Pons (tissue), 1 donor: ENCODE measurements at regions not wholly inside any gene's neighbourhood (a gene's known extent, or its start where the extent isn't known, plus 50 kb on each side); places are given as distances from the start of the nearest gene placed in this dataset.
A peak's percentile ranks its signal among the peaks of the same experiment; 100 is the strongest.

ENCODE experiments used
- DNase-seq: peaks from one replicate; pipeline ENCODE4 v3.0.0-alpha.2; 2016; ENCODE audit warnings: low spot score

DNA sequence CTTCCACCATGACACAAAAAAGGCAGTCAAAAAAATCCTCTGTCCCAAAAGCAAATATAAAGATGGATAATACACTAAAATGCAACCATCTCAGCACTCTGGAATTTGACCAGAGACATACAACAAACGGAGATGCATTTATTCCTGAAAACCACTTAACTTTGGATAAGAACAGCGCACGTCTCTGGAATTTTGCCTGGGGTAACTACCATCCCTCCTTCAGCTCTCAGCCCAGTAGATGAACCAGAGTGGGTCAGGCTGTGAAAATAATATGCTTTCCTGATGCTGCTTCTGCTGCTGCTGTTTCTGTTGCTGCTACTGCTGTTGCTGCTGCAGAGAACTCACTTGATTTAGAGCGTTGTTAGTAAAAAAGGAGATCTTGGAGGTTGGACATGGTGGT is 133.8 kb upstream of the ACVR2A start:
- no peak for DNase-seq

DNA sequence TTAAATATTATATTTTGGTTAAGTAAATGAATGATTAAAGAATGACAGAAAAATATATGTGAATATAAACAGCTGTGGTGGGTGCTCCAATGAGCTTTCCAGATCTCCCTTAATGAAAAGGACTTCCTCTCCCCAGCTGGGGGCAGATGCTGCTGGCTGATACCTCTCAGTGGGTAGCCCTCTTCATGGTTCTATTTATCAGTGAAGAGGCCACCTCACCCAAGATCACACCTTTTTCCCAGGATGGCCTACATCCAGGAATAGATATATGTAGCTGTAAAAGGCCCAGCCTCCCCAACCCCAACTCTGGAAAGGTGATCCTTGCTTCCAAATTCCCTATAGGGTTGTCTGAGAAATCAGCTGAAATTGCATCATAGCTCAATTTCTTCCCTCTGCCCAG is 135.2 kb upstream of the ACVR2A start:
- DNase-seq, result no peak

DNA sequence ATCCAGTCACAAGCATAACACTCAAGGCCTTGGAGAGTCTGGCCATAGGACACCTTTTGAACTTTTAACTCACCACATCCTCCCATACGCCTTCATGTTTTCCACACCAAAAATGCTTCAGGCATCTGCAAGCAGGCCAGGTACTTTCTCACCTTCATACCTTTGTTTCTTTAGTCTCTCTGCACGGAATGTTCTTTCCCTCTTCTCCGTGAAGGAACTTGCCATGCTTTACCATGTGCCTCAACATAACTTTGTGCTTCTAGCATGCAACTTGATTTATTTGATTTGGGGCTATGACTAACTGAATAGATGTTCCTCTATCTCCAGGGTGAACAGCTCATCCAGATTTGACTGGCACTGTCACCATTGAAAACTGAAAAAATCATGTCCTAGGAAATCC is 141.7 kb upstream of the ACVR2A start:
- no peak for DNase-seq

DNA sequence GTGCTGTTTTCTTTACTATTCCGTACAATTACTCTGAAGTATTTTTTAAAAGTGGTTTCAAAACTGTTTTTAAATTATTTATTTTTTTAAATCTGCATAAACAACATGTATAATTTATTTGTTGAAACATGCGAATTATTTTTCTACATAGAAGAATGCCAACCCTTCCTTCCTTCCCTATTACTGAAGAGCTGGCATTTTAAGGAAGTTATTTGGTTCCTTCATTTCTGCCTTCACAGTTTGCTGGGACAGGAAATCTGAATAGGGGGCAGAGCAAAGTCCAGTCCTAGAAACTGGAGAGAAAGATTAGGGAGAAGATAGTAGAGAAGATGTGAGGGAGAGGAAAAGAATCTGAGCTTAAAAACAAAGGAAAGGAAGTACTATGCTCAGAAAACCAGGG is 146.7 kb upstream of the ACVR2A start:
- no peak for DNase-seq

DNA sequence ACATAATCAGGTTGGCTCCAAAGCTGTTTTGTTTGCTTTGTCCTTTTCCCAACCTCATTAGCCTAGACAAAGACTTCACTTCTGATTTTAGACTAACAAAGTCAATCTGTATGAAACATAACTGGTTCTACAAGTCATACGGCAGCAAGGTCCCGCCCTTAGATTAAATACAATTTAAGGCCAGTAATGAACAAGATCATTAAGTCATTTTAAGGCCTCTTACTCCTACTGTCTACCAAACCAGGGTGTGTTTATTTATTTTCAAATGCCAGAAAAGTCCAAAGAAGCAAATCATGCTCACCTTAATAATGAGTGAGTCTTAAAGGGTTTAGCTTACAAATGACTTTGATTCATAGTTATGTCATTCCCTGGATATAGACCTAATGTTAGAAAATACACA is 148.4 kb upstream of the ACVR2A start:
- no peak for DNase-seq

DNA sequence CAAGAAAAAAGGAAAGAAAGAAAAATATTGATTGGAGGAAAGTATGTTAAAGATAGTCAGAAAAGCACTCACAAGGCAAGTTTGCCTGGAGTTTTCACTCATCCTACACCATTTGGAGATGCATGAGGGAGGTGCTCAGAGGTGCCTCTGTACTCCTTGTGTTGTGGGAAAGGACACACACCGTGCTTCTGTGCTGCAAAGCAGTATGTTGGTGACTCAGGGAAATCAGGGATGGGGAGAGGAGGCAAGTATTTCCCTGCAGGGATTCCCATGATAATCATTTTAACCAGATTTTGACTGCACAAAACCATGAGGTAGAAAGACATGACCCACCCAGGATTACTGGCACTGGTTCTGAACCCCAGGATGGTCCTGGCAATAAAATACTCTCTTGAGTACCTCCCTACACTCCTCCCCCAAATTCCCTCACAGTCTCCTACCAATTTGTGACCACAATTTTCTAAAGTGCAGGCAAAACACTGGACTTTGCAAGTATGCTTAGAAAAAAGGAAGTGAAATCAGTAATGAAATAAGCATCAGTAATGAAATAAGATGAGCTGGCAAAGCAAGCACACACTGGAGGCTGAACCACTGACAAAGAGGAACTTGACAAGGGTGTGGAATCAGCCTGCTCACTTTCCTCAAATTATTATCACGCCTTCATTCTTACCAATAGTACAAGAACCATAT is 155.5 kb upstream of the ACVR2A start:
- peak; percentile 61 for DNase-seq

DNA sequence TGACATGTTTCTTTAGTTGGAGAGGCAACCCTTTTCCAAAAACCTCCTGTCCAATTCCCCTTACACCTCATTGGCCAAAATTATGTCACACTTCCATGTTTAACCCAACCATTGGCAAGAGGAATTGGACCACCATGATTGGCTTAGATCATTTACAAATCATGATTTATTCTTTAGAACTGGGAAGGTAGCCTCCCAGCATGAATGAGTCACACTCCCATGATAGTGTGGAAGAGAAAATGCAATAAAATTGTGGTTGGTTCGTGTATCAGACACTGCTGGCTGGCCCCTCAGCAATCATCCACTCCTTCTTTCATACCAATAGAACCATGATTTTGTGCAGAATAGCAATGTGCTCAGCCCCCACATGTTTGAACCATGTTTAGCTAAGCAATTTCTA is 156.6 kb upstream of the ACVR2A start:
- DNase-seq, result no peak

DNA sequence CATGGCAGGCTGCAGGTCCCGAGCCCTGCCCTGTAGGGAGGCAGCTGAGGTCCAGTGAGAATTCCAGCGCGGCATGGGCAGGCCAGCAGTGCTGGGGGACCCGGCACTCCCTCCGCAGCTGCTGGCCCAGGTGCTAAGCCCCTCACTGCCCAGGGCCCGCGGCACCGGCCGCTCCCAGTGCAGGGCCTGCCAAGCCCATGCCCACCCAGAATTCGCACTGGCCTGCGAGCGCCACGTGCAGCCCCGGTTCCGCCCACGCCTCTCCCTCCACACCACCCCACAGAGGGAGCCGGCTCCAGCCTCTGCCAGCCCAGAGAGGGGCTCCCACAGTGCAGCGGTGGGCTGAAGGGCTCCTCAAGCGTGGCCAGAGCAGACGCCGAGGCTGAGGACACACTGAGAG is 158.5 kb upstream of the ACVR2A start:
- DNase-seq, result no peak

DNA sequence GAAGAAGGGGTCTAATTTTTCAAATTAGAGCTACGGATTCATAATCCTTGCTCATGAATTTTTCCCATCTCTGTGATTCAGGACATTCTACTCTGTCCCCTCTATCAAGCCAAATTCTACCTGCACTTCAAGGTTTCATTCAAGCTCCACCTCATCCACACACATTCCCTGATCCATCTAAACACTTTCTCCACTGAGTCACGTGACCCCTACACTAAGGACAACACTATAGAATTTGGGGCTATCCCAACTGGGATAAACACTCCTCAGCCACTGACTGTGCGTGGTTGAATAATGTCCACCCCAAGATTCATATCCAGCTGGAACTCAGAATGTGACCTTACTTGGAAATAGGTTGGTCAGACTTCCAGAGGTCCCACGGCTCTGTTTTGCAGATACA is 159.9 kb upstream of the ACVR2A start:
- no peak for DNase-seq

DNA sequence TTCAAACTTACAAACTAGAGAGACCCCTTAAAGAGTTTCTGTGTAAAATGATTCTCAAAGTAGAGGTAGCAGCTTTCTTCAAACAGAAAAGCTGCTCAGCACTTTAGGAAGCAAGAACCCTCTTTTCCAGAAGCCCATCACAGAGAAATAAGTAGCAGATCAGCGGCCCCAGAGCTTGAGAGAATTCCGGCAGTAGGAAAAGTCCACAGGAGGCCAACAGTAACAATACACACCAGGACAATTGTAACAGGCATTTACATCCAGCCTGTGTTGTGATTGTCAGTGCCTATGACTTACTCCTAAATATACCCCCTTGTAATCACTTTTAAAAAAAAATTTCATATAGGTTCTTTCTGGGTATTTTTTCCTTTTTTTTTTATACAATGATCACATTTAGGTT is 161.4 kb upstream of the ACVR2A start:
- DNase-seq, result no peak

DNA sequence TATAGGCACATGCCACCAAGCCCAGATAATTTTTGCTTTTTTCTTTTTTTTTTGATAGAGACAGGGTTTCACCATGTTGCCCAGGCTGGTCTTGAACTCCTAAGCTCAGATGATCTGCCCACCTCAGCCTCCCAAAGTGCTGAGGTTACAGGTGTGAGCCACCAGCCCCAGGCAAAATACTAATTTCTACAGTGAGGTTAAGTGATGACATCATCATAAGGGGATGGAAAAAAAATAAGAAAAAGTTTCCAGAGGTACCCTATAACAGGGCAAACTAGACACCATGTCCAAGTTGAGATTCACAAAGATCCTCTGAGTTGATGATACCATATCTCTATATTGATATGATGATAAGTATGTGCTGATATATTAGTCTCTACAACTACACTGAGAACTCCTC is 163.7 kb upstream of the ACVR2A start:
- DNase-seq, result no peak

DNA sequence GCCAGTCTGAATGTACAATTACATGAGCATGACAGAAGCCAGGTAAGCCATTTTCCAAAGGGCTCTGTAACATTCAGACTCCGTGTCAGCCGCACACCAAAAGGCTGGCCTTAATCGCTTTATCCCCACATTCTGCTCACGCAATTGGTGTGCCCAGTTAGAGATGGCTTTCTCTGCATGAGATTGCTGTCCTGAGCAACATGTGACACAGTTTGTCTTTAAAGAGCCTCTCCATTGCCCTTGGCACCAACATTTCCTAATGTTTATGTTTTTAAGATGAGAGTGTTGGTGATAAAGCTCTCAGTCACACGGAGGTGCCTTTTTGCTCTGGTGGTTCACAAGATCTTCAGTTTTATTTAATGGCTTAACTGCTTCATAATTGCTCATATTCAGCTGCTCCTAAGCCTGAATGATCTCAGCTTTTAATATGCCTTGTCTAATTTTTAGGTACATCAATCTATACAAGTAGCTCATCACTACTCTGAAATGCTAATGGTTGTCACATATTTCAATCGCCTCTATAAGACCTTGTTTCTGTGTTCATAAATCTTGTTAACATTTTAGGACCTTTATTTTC is 164.8 kb upstream of the ACVR2A start:
- no peak for DNase-seq

DNA sequence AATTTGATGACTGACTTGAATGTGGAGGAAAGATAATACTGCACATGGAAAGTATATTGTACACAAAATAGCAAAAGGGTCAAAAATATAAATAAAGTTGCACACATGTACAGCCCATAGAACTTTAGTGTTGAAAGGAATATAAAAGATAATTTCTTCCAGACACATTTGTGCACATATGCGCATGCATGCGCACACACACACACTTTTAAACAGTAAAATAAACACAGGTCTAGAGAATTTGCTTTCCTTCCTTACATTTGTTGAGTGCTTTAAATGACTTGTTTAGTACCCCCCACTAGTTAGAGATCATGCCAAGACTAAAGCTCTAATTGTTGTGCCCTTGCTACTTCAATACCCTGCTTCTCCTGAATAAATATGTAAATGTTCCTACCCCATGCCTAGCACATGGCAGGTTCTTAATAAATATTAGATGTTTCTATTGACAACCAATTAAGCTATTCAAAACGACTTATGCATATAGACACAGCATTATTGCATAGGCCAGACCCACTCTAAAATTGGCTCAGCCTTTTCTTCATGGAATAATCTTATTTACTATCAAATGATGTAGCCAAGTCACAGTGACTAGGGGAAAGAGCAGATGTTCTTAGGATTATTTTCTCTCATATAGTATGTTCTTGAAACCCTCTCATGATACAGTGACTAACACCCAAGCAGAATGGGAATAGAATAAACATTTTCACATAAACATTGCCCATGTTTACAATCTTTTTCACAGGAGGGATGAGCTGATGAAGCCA is 165.5 kb upstream of the ACVR2A start:
- no peak for DNase-seq

DNA sequence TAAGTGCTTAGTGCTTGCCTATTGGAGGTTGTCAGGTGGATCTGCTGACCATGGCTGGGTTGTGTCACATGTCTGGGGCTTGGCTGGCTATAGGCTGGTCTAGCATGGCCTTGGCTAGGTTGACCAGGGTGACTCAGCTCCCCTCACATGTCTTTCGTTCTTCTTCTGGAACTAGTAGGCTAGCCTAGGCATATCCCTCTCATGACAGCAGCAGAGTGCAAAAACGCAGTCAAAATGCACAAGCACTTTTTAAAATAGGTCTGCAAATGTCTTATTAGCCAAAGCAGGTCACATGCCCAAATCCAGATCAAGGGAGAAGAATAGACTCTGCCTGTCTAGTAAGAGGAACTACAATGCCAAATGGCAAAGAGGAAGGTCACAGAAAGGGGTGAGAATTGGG is 179.7 kb upstream of the ACVR2A start:
- DNase-seq, result peak; percentile 41

DNA sequence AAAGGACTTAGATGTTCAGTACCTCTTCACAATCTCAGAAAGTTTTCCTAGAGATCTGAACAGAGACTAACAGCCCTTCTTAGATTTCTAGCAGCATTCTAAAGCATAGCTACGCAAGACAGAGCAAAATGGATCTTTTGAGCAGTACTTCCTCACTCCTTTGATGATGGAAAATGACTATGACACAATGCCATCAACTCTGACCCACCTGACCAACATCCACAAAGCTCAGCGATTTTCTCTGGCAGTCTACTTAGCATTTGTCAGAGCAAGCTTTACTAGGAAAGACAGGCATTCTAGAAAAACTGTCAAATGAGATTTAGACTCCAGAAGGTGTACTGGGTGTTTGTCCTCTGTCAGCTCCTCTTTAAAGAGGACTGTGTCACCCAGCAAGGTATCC is 180.9 kb upstream of the ACVR2A start:
- no peak for DNase-seq

DNA sequence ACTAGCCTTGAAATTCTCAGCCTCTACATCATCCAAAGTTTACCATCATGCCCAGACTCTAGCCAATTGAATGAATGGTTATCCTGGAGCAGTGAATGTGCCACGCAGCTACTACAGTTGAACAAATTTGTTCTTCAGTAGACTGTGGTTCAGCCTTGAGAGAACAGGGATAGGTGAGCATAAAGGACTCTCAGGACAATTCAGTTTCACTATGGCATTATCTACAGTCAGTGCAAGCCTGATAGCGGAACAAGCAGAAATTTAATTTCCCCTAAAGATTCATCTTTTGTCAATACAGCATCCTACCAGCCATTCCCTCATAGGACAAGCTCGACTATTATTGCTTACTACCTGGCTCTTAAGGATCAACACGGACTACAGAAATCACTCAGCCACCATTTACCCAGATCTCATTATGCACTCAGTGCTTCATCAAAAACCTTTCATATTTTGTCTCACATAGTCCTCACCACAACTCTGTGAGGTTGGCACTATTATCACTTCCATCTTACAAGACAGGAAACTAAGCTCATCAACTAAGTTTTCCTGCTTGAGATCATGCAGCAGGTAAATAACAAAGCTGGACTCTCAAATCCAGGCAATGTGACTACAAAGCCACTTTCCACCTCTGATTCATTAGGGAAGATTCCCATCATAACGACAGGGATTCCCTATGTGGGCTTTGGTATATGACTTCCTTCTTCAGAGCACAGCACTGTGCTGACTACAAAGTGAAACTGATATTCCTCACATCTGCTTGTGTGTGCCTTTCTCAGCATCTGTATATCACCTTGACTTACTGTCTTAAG is 181.5 kb upstream of the ACVR2A start:
- DNase-seq, result peak; percentile 5

DNA sequence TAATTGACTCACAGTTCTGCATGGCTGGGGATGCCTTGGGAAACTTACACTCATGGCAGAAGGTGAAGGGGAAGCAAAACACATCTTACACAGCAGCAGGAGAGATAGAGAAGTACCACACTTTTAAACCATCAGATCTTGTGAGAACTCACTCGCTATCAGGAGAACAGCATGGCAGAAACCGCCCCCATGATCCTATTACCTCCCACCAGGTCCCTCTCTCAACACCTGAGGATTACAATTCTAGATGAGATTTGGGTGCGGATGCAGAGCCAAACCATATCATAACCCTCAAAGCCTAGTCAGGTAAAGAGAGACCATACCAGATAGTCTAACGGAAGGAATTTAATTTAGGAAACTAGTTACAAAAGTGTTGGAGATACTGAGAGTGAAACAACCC is 182.6 kb upstream of the ACVR2A start:
- DNase-seq, result no peak

DNA sequence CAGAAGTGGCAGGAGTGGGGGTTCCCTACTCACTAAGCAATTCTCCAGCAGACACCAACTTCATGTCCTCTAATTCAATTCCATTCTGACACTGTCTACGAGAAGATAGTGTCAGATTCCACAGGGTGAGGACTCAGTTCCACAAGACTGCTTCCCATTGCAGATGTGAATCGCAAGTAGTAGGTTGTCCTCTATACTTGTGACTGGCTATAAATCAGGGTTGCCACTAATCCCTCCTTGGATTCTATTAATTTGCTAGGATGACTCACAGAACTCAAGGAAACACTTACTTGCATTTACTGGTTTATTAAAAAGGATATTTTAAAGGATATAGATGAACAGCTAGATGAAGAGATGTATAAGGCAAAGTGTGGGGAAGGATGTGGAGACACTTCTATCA is 184.1 kb upstream of the ACVR2A start:
- DNase-seq, result no peak

DNA sequence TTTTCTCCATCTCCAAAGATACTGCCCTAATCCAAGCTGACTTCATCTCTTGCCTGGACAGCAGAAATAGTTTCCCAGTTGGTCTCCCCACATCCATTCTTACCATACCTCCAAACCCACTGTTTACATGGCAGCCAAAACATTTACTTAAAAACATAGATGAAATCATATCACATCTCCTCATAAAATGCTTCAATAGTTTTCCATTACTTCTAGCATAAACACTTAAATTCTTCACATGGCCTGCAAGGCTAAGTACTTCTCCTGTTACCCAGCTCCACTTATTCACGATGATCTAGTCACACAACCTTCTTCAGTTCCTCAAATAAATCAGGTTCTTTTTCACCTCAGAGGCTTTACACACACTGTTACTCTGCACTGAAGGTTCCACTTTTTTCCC is 185.8 kb upstream of the ACVR2A start:
- DNase-seq, result no peak

DNA sequence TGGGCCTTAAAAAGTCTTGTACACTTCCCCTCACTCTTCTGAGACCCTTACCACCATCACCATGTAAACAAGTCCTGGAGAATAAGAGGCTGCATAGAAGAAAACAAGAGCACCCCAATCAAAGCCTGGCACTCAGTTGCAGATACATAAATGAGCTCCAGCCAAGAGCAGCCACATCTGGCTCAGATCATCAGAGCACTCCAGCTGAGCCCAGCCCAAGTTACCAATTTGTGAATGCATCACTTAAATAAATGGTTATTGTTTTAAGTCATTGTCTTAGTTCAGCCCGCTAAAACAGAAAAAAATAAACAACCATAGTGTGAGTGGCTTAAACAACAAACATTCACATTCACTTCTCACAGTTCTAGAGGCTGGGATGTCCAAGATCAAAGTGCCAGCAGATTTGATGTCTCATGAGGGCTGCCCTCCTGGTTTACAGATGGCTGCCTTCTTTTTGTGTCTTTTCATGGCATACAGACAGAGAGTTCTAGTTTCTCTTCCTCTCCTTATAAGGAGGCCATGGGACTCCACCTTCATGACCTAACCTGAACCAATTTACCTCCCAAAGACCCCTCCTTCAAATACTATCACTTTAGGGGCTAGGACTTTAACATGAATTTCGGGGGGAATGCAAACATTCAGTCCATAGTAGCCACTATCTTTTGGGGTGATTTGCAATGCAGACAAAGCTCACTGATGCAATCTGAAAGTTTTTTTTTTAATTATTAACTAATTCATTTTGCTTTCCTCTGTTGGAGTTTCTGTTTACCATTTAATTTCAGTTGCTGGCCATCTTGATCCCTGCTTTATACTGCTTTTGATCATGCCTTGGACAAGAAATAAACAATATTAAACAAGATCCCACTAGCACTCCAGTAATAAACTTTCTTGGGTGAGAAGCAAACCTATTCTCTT is 187.5 kb upstream of the ACVR2A start:
- DNase-seq, result no peak

DNA sequence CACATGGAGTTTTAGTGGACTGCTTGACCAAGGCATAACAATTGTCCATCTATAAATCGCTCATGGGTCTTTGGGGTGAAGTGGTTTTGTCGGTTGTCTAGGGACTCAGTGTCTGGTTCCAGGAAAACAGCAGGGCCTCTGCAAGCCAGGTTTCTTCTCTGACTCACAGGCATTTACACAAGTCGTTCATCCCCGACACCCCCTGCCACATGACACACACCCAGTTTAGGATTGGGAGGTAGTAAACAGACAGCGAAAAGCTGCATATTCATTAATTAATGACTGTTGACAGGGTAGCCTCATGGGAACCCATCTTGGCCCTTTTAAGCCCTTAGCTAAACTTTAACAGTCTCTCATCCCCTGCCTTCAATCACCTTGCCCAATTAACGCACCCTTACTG is 194.8 kb upstream of the ACVR2A start:
- no peak for DNase-seq

DNA sequence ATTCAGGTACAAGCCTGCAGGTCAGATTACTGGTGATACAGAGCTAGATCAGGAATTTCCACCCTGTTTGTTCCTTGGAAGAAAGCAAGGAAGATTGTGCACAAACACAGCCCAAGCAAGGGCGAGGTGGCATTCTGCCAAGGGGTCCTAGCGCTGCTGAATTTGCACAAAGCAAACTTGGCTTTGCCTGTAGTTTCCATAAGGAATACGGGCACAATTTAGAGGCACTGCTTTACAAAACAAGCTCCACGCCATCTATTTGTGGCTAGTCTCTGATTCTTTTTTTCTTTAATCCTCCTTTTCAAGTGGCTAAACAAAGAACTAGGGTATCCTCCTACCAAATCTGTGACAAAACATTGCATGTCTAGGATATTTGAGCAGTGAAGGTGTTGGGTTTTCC is 195.5 kb upstream of the ACVR2A start:
- no peak for DNase-seq
